Vagina (tissue), 2 donors: ENCODE measurements at regions not wholly inside any gene's neighbourhood (a gene's known extent, or its start where the extent isn't known, plus 50 kb on each side); places are given as distances from the start of the nearest gene placed in this dataset.

Source experiments
- DNase-seq, 2 donors: peaks; one replicate each; pipeline ENCODE4 v3.0.0-alpha.2; 2017; ENCODE audit errors: extremely low spot score in 2 of 2
- H3K27ac ChIP-seq: fragments of 200-600 bp; sonication (generic); one replicate; pipeline ENCODE4 v1.5.1; 2019
- H3K27me3 ChIP-seq: fragments of 200-600 bp; sonication (generic); one replicate; pipeline ENCODE4 v1.5.1; 2019
- H3K36me3 ChIP-seq, 2 donors: fragments of 200-600 bp; sonication (generic); one replicate each; pipeline ENCODE4 v1.5.1; 2017 to 2019
- H3K4me1 ChIP-seq: fragments of 200-600 bp; sonication (generic); one replicate; pipeline ENCODE4 v1.5.1; 2019
- H3K4me3 ChIP-seq, 2 donors: fragments of 200-600 bp; sonication (generic); 1 replicate in 1 of 2; 2 replicates in 1 of 2; pipeline ENCODE4 v1.5.1; 2016 to 2019
- H3K9me3 ChIP-seq: fragments of 200-600 bp; sonication (generic); one replicate; pipeline ENCODE4 v1.5.1; 2019
- CTCF ChIP-seq, 3 experiments: fragments of 450-650 bp in 2 of 3; fragments of 200-600 bp in 1 of 3; sonication (generic) in 1 of 3; IDR thresholded peaks; one replicate each; pipeline ENCODE4 v1.5.1; 2017 to 2019; ENCODE audit warnings: antibody characterized with exemption in 3 of 3, mild to moderate bottlenecking in 2 of 3, moderate library complexity in 2 of 3
- POLR2A ChIP-seq, 2 donors: fragments of 450-650 bp; IDR thresholded peaks; one replicate each; pipeline ENCODE4 v1.6.1; 2017; ENCODE audit warnings: antibody characterized with exemption in 2 of 2, mild to moderate bottlenecking in 2 of 2, moderate library complexity in 2 of 2
- POLR2AphosphoS5 ChIP-seq, 2 donors: sonication (generic); formaldehyde crosslinking; IDR thresholded peaks; one replicate each; pipeline ENCODE4 v1.9.0; 2017; ENCODE audit warnings: antibody characterized with exemption in 2 of 2, mild to moderate bottlenecking in 2 of 2, low read depth in 1 of 2; ENCODE audit not compliant: insufficient read depth in 1 of 2
- intact Hi-C: fragments of 100-400 bp; cut with DNase I; formaldehyde crosslinking; loops from one replicate; pipeline ENCODE4 v1.15.1; 2023

DNA sequence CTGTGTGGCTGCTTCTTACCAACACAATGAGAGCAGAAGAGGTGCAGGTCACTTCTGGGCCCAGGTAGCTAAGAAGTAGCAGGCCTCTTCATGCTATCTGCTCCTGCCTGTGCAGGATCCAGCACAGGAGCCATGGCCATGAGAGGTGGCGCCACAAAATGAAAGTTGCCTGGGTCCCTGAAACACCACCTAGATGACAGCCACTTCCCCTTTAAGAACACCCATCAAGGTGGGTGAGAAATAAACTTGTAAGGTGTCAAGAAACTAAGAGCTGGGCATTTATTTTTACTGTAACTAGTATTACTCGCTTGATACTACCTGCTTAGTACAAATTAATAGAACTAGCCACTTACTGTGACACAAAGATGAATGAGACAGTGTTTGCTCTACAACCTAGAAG lies 484.6 kb upstream of the TBL1XR1 start:
- no peaks in the 10 kb centered on the region for H3K36me3 ChIP-seq
- H3K27me3 ChIP-seq, result no peaks in the 10 kb centered on the region
- no peak overlapping the region for H3K27ac ChIP-seq
- no peak for DNase-seq
- no peak overlapping the region for H3K4me3 ChIP-seq
- intact Hi-C loops, result no loop called here
- H3K9me3 ChIP-seq, result no peaks in the 10 kb centered on the region
- H3K4me1 ChIP-seq, result peaks cover 5% of the 10 kb centered on the region
- TF ChIP-seq POLR2A (IDR thresholded peaks at IDR 0.05), result no peak
- TF ChIP-seq POLR2AphosphoS5 (IDR thresholded peaks at IDR 0.05; ENCODE audit: insufficient read depth in 1 of 2, low read depth in 1 of 2), result no peak

DNA sequence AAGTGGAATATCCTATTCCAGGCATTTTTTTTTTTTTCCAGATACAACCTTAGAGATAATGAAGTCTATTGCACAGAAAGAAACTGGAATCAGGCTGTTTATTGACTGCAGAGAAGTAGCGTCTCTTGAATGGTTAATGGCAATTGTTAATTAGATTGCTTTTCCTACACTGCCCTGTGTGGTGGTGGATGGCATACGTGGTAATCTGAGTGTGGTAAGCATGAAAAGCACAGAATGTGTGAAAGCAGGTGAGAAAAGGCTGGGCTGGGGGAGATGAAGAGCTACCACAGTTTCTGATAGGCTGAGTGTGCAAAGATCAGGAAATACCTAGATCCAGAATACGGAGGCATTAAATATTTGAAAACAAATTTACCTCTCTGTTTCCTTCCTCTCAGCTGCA lies 486.3 kb upstream of the TBL1XR1 start:
- DNase-seq, result no peak
- TF ChIP-seq POLR2A (IDR thresholded peaks at IDR 0.05), result no peak
- TF ChIP-seq CTCF (IDR thresholded peaks at IDR 0.05), result no peak
- no peak for TF ChIP-seq POLR2AphosphoS5 (IDR thresholded peaks at IDR 0.05; ENCODE audit: insufficient read depth in 1 of 2, low read depth in 1 of 2)
- no peak overlapping the region for H3K27ac ChIP-seq
- H3K9me3 ChIP-seq, result no peaks in the 10 kb centered on the region
- intact Hi-C loops, result no loop called here
- H3K4me3 ChIP-seq, result no peak overlapping the region
- no peaks in the 10 kb centered on the region for H3K36me3 ChIP-seq
- peaks cover 5% of the 10 kb centered on the region for H3K4me1 ChIP-seq
- H3K27me3 ChIP-seq, result no peaks in the 10 kb centered on the region

DNA sequence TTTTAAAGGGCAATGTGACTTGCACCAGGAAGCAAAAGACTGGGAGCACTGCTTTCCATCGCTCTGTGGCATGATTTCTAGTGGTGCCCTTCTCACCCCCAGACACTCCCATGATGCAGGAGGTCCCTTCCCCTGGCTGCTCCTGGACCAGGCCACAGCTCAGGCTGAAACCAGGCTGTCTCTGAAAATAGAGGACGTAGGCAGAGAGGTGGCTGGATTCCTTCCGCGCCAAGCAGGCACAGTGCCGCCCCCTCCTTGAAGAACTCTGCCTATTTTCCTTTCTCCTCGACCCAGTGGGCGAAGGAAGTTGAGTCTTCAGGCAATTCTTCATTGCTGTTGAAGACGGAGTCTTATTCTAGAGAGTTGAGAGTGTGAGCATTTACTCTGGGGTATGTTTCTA lies 489.4 kb upstream of the TBL1XR1 start:
- TF ChIP-seq CTCF (IDR thresholded peaks at IDR 0.05) (no peak), POLR2AphosphoS5 (IDR thresholded peaks at IDR 0.05; ENCODE audit: insufficient read depth in 1 of 2, low read depth in 1 of 2) (no peak), POLR2A (IDR thresholded peaks at IDR 0.05) (no peak)
- H3K36me3 ChIP-seq, result no peaks in the 10 kb centered on the region
- H3K27ac ChIP-seq, result no peak overlapping the region
- no peak for DNase-seq
- no peak overlapping the region for H3K4me3 ChIP-seq
- intact Hi-C loops, result no loop called here
- H3K4me1 ChIP-seq, result peaks cover 5% of the 10 kb centered on the region
- H3K9me3 ChIP-seq, result no peaks in the 10 kb centered on the region
- no peaks in the 10 kb centered on the region for H3K27me3 ChIP-seq

GRCh38 chr3:177687291-177687690 lies 490.0 kb upstream of the TBL1XR1 start:
- Histone ChIP-seq H3K36me3 (no peaks in the 10 kb centered on the region), H3K9me3 (no peaks in the 10 kb centered on the region), H3K4me1 (peaks cover 5% of the 10 kb centered on the region), H3K4me3 (no peak overlapping the region), H3K27me3 (no peaks in the 10 kb centered on the region), H3K27ac (no peak overlapping the region)
- no peak for DNase-seq
- intact Hi-C loops, result no loop called here
- TF ChIP-seq POLR2A (IDR thresholded peaks at IDR 0.05), result no peak
- TF ChIP-seq CTCF (IDR thresholded peaks at IDR 0.05), result no peak
- TF ChIP-seq POLR2AphosphoS5 (IDR thresholded peaks at IDR 0.05; ENCODE audit: insufficient read depth in 1 of 2, low read depth in 1 of 2), result no peak

DNA sequence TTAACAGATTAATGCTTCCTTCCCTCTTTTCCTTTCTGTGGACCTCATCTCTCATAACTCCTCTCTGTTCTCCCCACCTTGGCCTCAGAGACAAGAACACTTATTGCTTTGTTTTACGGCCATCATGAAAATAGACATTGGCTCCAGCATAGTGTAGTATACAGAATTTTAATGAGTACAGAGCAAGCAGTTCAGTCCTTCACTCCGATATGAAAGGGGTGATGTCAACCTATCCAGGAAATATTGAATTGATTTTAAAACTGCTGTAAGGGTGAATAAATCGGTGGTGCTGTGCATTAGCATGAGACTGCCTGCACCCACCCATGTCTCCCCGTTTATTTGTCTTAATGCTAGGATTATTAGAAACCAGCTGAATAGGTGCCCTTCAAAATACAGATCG lies 490.9 kb upstream of the TBL1XR1 start:
- Histone ChIP-seq H3K27ac (no peak overlapping the region), H3K4me1 (peaks cover 5% of the 10 kb centered on the region), H3K9me3 (no peaks in the 10 kb centered on the region), H3K36me3 (no peaks in the 10 kb centered on the region), H3K4me3 (no peak overlapping the region), H3K27me3 (no peaks in the 10 kb centered on the region)
- TF ChIP-seq POLR2A (IDR thresholded peaks at IDR 0.05), result no peak
- no peak for TF ChIP-seq CTCF (IDR thresholded peaks at IDR 0.05)
- no peak for TF ChIP-seq POLR2AphosphoS5 (IDR thresholded peaks at IDR 0.05; ENCODE audit: insufficient read depth in 1 of 2, low read depth in 1 of 2)
- intact Hi-C loops, result no loop called here
- no peak for DNase-seq

- Histone ChIP-seq H3K4me1 (peaks cover 11% of the 10 kb centered on the region), H3K4me3 (no peak overlapping the region), H3K27ac (no peak overlapping the region), H3K9me3 (no peaks in the 10 kb centered on the region), H3K36me3 (no peaks in the 10 kb centered on the region), H3K27me3 (no peaks in the 10 kb centered on the region)
- TF ChIP-seq CTCF (IDR thresholded peaks at IDR 0.05), result no peak
- TF ChIP-seq POLR2A (IDR thresholded peaks at IDR 0.05), result no peak
- TF ChIP-seq POLR2AphosphoS5 (IDR thresholded peaks at IDR 0.05; ENCODE audit: insufficient read depth in 1 of 2, low read depth in 1 of 2), result no peak
- no peak for DNase-seq
- intact Hi-C loops, result no loop called here
Measured at GRCh38 chr3:177689077-177689476, 491.8 kb upstream of the TBL1XR1 start.
